A172 (cell line): ENCODE measurements at regions not wholly inside any gene's neighbourhood (a gene's known extent, or its start where the extent isn't known, plus 50 kb on each side); places are given as distances from the start of the nearest gene placed in this dataset.
"Not testable (repeated sequence)": the region's sequence is repeated elsewhere in the genome, so short reads cannot be mapped to it uniquely, and the experiment has no call there.

Experiments
- DNase-seq: peaks from one replicate; pipeline ENCODE4 v3.0.0-alpha.2; 2015; ENCODE audit warnings: low spot score

DNA sequence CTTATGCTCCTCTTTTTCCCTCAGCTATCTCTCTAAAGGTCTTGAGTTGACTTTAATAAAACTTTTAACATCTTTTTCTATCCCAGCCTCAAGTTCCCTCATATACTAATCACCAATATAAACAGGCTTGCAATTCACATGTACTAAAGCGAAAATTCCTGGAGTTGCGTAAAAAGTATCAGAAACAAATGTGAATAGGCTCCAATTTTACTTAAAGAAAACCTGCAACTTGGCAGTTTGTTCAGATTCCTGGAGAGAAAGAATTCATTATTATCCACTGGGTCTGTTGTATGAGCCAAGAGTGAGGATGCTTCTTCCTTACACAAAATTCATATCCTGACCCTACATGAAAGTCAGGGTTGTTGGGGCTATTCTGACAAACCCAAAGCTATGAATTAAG is 384.2 kb downstream of the DTWD2 start:
- DNase-seq: no peak

DNA sequence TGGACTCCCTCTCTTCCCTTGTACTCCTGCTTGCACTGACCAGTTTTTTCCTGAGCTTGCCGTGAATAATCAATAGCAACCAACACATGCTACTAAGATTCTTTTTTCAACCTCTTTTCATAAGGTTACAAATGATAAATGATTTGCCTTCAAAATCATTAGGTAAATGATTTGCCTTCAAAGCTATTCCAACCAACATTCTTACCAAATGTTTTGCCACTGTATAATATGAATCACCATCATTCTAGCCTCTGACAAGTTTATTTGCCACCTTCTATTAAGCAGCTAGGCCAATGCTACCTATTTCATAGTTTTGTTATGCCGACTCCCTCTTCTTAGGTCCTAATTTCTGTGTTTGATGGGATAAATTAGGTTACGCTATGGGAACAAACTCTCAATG is 385.1 kb downstream of the DTWD2 start:
- DNase-seq: no peak

DNA sequence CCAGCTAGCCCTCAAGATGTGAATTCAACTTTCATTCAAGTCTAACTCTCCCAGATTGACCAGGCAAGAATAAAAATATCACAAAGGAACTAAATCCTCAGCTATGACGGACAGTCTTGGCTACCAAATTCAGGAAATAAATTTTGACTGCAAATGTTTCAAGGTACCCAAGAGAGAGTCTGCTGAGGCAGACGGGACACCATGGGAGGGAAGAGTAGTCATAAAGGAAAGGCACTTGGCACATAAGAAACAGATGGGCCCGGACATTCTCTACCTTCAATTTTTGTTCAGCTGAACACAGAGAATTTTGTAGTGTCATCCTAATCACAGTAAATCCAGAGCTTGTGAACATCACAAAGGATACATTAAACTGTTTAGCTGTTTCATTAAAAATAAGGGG is 390.0 kb downstream of the DTWD2 start:
- DNase-seq: no peak

DNA sequence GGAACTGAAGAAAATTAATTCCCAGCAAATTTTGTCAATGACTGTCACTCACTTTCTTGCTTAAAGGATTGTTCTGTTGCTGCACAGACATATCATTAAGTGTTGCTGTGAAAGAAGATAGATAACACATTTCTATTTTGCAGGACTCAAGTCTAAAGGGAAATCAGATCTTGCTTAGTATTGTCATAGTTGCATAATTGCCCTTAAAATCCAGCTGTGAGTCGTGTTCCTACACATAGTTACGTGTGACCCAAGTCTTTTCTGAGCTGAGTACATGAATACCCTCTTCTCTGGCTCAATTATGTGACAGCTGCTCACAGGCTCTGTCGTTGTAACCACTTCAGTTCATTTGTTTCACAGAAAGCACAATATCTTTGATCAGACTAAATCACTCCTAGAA is 390.8 kb downstream of the DTWD2 start:
- no peak for DNase-seq

DNA sequence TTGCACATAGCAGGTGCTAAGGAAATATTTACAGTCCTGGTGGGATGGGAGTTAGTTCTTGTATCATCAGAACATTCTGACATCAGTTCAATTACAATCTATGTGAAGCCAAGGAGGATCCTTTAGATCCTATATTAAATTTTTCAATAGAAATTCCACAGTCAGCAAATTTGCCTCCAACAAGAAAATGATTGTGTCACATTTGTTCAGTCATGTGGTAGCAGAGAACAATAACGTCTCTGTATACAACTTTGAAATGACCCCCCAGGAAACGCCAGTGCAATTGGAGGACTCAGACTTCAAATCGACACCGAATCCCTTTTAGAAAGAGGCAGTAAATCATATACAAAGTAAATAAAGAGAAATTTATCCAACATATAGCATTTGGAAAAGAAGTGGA is 392.1 kb downstream of the DTWD2 start:
- no peak for DNase-seq

DNA sequence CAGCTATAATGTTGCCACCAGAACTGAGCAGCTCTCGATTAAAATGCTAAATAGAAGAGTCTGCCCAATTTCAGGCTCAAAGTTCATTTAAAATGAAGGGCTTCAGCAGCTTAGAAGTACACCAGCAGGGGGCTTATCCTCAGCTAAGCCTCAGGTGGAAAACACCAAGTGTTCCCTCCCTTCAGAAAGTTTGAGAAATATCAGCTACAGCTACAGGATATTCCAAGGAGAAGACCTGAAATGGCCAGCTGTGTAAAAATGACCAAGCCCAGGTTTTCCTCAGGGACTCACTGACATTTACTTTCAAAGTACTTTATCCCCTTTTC is 395.4 kb downstream of the DTWD2 start:
- DNase-seq: no peak

DNA sequence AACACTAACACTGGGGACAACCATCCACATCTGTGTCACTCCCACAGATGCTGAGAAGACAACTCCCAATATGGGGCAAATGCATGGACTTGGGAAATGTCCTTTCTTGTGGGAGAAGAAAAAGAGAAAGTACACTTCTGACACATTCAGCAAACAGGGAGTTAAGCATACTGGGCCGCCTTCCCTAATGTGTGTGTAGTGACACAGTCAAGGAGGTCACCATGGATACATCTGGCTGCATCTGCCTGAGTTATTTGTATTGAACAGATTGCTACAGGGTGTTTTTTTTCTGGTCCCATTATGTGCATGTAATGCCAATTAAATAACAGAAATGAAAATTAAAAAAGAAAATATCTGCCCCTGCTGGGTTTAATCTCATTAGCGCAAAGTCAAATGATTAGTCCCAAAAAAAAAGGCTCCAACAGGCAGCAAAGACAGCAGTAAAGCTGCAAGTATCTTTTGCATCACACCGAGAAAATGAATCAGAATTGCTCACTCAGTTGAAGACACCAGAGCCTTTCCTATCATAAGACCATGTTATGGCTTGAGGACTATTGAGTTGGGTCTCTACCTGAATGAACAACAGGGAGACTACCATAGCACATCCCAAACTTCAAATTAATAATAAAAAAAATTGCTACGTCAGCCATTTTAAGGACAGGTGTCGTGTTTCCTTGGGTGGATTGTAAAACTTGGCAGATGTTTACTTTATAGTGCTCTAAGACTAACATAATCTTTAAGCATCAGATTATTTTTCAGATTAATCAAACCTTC is 395.9 kb downstream of the DTWD2 start:
- DNase-seq: no peak

DNA sequence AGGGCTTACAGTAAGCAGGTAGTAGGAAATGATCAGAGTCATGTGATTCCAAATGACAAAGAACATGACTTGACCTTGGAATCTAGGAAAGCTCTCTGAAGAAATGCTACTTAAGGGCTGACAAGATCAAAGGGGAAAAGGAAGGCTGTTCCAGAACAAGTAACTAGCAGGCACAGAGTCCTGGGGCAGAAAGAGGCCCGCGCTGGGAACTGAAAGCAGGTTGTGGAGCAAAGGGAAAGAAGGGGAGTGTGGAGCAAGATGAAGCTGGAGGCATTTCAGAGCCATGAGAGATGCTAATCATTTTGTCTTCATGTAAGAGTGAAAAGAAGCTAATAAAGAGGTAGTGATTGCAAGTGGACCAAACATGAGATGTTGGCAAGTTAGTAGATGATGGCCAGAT is 397.5 kb downstream of the DTWD2 start:
- DNase-seq: no peak

DNA sequence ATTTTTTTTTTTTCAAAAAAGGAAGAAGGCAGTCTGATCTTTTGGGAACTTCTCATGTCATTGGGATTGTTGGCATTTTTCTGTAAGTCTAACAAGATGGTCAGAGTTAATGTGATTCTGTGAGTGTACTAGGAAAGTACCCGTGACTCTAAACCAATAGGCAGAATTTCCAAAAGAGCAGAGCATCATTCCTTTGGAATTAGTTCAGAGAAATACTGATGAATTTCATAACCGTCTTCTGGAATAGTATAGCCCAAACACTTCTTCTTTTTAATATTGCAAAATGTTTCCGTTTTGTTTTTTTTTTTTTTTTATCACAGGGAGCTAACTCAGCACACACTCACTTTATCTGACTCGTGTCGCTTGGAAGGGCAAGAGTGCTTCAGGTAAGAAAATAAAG is 407.4 kb downstream of the DTWD2 start:
- no peak for DNase-seq

DNA sequence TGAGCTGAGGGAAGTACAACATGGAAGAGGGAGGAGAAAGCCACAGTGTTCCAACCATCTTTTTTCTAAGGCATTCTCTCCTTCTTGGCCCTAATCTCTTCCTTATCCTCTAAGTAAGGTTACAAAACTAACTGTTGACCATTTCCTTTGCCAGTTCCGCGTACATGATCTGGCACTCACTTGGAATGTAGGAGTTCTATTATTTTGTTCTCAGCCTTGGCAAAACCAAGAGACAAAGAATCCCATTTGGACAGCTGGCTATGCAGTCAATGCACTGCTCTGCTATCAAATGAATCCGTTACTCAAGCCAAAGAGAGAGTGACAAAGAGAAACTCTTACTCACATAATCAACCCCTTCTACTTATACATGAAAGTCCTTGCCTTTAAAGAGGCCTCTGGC is 410.3 kb downstream of the DTWD2 start:
- DNase-seq: no peak

DNA sequence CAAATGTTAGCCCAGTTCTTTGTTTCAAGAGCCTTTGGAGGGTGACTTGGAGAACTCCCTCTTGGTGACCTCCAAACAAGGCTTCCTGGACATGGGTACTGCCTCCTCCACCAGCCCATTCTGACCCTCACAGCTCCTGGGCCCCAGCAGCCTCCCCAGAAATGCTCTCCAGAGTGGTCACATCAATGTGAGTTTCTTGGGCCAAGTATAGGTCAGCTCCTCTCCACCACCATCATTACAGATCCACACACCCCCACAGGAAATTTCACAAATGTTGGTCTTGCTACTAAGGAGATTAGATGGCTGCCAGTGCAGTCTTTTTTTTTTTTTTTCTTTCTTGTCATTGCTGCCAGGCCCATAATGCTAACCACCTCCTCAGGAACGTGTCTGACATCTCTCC is 410.7 kb downstream of the DTWD2 start:
- no peak for DNase-seq

DNA sequence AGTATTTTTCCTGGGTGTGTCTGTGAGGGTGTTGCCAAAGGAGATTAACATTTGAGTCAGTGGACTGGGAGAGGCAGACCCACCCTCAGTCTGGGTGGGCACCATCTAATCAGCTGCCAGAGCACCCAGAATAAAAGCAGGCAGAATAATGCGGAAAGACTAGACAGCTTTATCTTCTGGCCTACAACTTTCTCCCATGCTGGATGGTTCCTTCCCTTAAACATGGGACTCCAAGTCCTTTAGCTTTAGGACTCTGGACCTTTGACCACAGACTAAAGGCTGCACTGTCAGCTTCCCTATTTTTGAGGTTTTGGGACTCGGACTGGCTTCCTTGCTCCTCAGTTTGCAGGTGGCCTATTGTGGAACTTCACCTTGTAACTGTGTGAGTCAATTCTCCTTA is 418.1 kb downstream of the DTWD2 start:
- DNase-seq: not testable (repeated sequence)

DNA sequence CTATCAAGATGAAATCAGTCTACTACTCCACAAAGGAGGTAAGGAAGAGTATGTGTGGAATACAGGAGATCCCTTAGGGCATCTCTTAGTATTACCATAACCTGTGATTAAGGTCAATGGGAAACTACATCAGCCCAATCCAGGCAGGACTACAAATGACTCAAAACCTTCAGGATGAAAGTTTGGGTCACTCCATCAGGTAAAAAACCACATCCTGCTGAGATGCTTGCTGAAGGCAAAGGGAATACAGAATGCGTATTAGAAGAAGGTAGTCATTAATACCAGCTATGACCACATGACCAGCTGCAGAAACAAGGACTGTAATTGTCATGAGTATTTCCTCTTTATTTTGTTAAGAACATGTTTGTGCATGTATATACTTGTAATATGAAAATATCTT is 418.8 kb downstream of the DTWD2 start:
- not testable (repeated sequence) for DNase-seq

DNA sequence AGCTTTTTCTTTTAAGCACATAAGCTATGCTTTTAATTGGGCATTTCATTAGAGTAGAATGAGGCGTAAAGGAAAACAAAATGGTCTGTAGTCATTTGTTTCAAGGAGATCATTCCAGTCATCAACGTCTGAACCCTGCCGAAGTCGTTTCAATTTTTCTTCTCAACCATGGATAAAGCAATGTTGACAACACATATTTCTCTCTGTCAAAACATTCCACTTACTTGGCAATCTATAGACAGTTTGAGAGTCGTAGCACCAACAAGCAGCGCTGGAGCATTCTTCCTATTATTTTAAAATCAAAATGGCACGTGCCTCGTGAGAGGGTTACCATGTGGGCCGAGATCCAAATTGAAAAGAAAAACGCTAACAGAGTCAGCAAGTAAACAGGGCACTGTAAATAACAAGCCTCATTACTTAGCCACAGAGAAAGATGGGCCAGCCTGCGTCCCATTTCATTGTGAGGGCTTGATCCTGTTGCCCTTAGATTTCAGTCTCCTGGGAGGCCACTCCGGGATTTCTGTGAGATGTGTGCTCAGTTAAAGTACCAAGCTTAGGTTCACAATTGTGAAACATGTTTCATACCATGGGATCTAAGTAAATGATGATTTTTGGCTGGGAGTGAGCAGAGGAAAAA is 422.9 kb downstream of the DTWD2 start:
- DNase-seq: no peak

DNA sequence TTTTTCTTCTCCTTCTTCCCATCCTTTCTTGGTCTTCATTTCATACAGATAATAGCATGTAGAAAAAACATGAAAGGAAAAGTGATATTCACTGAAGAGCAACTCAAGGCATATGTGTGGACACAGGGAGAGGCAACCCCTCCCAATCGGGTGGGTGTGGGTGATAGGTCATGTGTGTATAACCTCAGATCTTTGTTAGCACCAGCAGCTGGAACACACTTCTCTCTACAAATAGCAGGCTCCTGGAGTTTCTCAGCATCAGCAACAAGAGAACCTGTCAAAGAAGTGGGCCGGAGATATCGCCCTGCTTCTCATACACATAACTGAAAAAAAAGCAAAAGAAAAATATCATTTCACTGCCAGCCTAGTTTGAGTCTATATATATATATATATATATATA is 426.4 kb downstream of the DTWD2 start:
- DNase-seq: no peak

DNA sequence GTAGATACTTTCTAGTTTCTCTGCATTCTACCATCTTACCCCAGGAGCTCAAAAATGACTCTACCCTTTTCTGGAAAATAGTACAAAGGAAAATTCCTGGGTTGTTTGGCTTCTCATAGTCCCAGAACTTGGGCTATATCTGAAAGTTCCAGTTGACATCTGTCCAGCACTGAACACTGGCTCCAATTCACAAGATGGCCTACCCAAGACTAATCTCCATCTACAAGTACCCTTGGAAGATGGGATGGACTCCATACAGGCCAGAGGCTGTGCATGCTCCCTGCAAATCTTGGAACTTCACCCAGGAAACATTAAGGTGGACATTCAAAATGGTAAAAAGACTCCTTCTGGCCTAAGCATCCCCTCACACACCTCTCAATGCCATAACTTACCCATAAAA is 427.1 kb downstream of the DTWD2 start:
- no peak for DNase-seq

DNA sequence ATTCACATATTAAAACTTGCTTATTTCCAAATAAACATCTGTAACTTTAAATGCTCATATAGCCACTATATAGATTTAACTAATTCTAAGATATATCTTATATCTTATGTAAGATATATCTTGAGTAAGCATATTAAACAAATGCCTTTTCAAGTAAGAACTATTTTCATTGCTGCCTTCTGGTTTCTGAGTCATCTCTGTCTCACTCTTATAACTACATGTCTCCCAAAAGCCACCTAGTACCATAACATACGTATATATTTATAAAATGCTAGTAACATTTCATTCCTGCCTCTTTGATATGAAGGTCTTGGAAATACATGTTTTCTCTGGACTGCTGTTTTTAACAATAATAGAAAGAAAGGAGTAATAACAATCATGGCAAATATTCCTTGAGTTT is 429.5 kb downstream of the DTWD2 start:
- no peak for DNase-seq

DNA sequence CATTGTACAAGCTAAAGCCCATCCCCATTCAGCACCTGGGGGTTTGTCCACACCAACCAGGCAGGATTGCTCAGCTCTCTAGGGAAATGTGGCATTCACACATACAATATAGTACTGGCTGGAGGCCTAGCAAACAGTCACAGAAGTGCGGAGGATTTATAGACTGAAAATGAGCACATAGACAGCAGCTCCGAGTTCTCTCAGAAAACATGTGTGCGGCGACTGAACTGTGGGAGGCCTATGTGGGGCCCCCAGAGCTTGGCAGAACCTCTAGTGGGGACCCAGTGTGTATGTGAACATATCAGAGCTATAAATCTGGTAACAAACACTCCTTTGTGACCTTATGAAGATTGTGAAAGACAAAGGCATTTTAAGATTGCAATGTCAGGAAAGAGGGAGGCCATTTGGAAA is 431.1 kb downstream of the DTWD2 start:
- DNase-seq: no peak

DNA sequence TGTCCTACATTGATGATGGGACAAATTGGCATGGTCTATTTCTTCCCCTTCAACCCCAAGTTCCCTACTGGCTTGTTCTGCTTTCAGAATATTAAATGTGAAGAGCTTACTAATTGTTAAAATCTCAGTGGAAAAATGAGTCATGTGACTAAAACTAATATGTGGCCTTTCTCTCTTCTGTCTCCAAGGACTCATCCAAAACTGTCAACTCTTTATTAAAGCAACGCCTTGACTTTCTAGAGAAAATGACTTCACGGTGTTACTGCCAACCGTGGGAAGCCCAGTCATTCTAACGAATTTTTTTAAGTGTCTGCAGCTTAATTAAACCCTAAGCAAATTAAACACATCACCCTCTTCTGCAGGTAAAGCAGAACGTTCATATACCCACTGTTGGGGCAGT is 431.6 kb downstream of the DTWD2 start:
- DNase-seq: no peak

DNA sequence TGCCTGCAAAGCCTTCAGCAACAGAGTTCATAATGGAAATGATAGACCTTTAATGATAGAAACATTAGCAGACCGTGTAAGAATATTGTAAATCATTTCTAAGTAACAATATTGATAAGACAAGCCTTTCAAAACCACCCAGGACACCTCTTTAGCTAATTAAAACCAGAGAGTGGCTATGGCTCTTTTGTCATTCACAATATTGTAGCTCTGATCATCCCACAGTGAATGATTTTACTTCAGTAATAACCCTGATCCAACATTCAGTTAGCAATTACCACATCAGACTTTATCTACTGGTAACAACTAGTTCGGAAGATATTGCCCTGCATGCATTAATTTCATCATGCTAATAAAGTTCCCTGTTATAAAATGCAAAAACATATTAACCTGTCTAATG is 432.6 kb downstream of the DTWD2 start:
- DNase-seq: no peak

DNA sequence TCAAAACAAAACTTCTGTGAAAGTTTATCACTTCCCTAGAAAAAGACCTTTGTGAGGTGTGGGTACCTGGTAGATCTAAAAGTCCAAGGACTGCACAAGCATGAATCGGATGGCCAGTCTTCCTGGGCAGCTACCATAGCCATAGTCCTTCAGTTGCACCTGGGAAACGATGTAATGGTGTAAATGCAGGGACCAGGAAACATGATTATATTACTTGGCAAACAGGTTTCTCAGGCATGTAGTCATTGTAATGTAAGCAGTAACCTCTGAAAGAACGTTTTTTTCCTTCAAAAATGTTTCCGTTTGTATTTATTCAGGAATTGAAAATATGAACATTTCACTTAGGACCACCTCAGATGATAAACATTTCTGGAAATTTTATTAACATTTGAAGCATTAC is 433.4 kb downstream of the DTWD2 start:
- no peak for DNase-seq

DNA sequence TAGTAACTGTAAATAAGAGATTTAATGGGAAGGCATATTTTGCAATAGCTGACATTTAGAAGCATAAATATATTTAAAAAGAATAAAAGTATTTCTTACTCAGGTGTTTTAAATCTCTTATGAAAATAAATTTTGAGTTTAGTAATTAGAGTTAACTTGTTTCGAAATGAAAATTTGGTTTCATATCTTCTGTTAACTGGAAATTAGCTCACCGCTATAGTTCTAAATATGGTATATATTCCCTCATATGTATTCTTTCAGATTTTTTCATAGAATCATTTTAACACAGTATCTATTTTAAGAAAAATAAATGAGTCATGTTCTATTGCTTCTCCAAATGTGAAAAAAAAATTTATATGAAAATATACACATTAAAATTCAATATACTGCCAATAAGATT is 434.1 kb downstream of the DTWD2 start:
- DNase-seq: no peak

DNA sequence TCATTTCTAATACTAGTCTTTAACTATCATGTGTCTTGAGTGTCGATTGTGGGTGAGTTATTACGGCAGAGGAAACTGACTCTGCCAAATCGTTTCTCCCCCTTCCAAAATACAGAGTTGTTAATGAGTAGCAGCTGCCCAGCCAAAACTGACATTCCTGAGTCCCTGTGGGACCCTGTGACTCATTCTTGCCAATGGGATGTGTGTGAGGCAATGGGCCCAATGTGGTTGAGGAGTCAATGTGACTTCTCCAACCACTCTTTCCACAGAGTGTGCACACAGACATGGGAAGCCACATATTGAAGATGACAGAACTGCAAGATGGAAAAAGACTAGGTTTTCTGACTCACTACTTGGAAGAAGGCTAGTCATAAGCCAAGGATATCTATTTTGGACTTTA is 434.7 kb downstream of the DTWD2 start:
- peak; percentile 42 for DNase-seq

DNA sequence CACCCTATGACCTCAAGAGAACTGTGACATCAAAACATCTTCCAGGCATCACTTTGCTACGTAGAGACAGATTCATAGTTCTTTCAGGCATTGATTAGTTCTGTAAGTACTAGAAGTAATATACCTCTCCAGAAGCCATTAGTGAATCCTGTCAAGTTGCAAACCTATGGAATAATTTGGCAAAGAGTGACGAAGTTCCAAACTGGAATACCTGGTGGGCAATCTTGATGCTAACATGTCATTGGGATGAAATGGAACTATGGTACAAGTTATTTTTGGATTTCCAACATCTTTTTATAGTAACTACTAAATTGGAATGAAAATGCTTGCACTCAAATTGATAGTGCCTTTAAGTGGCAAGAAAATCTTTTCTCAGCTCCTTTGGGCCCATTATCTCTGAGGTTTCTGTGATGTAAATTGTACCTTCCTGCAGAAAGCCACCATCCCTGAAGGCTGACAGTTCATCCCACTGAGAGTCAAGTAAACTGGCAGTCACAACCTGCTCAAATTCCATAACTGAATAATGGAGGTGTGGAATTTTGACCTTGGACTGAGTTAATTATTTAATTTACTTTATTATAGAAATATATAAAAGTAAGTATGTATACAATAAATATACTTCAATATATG is 435.5 kb downstream of the DTWD2 start:
- DNase-seq: no peak
